HG02981 (cell line): ENCODE measurements at regions not wholly inside any gene's neighbourhood (a gene's known extent, or its start where the extent isn't known, plus 50 kb on each side); places are given as distances from the start of the nearest gene placed in this dataset.

ENCODE experiments used
- ATAC-seq: cut with Tn5 transposase; IDR thresholded peaks from one replicate; pipeline ENCODE4 v1.9.1; 2021; ENCODE audit warnings: mild to moderate bottlenecking, moderate library complexity; ENCODE audit not compliant: unreplicated experiment

DNA sequence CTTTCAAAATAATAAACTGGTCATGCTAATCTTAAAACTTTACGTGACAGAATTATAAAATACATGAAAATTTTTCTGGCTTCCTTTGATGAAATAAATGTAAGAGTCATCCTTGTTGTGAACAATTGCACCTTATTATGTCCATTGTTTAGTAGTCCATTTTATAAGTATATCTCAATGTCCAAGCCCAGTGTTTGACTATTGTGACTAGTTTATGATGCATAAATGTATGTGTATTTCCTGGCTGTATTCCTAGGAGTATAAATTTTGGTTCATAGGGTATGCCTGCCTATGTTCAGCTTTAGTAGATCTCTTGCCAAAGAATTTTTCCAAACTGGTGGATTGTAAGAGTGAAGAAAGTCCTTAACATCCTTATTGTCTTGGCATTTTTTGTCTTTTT, 2895.5 kb upstream of the PCDH20 start:
- ATAC-seq: no peak

DNA sequence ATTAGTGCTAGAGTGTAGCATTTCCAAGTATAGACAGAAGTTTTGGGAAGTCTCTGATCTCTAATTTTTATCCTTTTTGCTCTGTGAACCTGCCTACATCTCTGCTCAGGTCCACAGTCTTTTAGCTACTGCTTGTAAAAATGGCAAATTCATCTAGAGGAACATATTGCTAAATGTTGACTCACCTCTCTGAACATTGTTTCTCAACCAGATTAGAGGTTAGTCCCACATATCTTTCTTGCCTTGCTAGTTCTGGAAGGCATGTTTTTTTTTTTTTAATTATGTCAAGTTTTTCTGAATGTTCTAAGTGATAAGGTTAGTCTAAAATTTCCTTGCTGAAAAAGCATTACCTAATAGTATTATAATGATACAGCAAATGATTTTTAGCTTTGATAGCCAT, 2889.6 kb upstream of the PCDH20 start:
- ATAC-seq: no peak

DNA sequence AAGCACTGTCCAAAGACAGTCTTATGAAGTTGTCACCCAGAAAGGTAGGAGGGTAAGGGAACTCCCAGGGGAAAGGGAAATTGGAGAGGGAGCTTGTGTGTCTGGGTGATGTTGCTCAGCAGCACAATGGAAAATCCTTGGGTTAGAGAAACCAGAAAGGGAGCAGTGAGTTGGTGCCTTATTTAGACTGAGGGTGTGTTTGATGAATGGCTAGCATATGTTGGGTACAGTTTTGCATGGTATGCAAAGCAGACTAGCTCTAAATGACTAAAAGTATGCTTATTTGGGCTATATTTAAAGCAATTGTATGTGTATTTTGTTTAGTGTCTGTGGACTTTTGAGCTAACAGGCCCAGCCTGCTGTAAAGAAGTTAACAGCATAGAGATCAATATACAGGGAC, 2884.6 kb upstream of the PCDH20 start:
- ATAC-seq: no peak

DNA sequence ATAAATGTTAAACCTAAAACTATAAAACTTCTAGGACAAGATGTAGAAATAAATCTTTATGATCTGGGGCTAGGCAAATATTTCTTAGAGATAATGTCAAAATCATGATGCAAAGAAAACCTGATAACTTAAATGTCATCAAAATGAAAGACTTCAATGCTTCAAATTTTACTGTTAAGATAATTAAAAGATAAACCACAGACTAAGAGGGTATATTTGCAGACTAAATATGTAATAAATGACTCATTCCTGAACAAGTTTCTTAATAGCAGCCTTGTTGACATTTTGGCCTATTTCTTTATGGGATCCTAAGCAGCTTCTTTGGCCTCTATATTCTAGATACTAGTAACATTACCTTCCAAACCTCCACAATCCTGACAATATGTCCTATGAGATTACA, 2878.3 kb upstream of the PCDH20 start:
- no peak for ATAC-seq

DNA sequence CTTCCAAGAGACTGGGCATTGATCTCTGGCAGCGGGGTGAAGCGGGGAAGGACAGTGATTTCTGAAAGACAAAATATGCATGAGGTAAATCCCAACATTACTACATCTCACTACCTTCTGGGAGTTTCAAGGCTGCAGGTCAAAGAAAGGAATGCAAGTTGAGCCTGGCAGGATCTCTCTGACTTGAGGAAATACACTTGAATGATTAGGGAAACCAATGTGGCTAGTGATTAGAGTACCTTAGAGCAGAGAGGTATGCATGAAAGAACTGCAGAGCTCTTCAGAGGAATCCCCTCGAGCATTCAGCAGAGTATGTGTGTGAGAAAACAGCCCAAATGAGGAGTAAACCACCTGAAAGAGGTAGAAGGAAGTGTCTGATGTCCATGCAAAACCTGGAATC, 2874.1 kb upstream of the PCDH20 start:
- no peak for ATAC-seq

DNA sequence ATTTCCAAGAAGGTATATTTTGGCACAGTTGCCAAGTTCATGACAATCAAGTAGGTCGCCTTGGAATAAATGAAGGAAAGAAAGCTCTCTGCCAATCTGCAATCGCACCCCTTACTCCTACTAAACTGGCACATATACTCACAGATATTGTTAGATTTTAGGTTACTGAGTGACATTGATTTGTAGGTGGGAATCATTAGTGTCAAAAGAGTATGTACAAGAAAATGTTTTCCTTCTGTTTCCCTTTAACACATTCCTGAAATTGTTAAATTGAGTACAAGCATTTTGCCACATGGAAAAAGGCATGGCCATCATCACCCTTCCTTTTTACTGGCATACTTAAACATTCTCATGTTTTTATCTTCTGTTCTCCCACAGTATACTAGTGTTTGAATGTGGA, 2868.3 kb upstream of the PCDH20 start:
- no peak for ATAC-seq

DNA sequence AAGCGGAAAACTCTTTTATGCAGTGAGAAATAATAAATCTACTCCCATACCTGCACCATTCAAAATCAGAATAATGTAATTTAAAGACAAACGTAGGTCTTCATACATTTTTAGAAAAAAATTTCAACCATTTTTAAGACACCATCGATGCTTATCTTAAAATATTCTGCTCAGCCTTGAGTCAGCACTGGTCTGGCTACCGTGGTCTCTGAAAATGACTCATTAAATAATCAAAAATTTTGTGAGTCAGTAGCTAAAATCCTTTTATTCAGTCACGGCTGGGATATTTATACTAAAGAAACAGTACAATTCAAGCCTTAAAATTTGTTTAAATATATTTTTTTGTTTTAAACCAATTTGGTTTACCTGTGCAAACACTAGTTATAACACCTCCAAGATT, 2862.8 kb upstream of the PCDH20 start:
- ATAC-seq: no peak

DNA sequence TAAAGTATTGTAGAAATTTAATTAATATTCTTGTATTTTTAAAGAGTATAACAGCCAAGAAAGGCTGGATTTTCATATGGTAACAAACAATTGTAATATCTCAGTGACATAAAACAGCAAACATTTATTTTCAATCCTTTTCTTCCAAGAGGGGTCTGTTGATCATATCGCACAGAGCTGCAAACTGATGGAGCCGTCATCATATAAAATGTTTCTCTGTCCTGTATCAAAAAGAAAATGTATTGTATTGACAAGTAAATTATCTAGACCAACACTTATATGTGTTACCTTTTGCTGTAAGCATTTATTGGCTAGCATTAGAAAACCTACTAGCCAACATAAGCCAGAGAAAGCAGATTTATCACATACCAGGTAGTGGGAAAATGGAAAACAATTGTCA, 2861.4 kb upstream of the PCDH20 start:
- no peak for ATAC-seq

DNA sequence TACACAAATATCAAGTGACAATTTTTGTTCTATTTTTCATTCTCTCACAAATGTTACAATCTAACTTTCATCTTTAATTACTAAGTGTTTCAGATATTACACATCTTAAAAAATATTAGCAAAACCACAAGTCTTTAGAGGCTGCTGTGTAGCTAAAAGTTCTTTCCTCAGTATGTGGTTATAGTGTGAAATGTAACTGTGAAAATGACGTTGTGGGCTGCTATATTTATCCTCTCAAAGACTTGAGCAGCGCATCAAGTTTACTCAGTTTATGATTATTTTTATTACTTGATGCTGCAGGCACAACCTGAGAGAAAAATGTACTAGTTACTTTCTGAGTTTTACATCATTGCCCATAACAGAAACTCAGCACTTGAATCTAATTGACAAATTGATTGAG, 2860.6 kb upstream of the PCDH20 start:
- no peak for ATAC-seq

DNA sequence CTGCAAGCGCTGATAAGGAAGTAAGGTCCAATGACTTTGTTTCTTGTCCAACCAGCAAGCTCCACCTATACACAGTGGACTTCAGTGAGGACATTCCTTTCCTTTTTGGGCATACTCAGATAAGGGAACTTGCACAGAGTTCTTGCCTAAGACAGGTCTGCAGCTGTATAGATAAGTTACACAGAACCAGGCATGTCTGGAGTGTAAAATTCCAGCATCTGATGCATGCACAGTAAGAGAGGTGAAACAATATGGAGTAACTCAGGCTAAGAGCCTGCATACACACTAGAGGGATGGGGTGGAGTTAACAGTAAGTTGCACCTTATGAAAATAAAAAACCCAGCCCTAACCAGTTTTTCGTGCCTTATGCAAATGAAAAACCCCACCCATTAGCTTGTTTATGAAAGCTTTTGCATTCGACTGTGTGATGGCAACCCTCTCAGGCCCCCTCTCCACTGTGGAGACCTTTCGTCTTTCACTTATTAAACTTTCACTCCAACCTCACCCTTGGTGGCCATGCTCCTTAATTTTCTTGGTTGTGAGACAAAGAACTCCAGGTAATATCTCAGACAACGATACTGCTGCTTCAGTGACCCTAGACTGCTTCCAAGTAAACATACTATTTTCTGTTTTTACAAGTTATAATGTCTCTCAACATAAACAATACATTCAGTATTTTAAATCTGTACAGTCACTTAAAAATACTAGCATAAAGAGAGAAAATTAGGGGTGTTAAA, 2859.0 kb upstream of the PCDH20 start:
- no peak for ATAC-seq

DNA sequence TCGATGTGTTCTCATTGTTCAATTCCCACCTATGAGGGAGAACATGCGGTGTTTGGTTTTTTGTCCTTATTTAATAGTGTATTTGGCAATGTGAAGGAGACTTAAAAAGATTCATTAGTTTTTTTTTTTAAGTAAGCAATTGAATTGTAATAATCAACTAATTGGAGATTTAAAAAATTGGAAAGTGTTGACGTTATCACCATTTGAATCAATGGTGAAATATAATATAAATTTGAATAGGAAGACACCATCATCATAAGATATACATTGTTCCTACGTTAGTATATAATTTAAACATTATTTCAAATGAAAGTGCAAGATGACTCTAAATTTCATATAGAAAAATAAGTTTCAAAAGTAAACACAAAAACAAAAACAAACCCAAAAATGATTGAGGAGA, 2858.1 kb upstream of the PCDH20 start:
- ATAC-seq: no peak

DNA sequence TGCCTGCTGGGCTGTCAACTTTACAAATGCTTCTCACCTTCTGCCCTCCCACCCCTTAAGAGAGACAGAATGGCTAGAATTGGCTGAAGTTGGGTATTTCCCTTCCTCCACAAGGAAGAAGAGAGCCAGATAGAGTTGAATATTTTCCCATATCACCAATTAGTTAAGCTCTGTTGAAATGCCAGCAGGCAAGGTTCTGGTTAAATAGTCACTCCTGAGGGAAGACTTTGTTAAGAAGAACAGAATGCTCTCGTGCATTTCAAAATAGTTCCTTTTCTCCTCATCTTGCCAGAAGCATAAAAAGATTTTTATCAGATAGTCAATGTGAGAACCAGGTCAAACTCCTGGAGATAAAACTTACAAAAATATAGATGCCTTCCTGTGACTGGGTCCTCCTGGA, 2857.0 kb upstream of the PCDH20 start:
- ATAC-seq: no peak

DNA sequence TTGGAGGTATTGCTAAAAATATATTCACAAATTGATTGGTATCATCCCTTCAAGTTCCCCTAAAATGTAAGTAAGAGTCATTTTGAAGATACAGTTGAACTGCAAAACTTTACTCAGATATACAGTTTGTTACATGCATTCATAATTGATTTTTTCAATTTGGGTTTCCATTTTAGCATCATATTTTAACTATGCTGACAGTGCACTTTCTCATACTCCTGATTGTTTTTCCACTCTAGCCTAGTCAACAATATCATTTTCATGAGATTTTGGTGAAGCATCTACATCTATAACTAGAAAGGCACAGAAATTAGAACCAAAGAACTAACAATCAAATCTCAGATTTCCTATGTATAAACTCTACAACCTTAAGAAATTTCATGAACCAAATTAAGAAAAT, 2850.4 kb upstream of the PCDH20 start:
- no peak for ATAC-seq

DNA sequence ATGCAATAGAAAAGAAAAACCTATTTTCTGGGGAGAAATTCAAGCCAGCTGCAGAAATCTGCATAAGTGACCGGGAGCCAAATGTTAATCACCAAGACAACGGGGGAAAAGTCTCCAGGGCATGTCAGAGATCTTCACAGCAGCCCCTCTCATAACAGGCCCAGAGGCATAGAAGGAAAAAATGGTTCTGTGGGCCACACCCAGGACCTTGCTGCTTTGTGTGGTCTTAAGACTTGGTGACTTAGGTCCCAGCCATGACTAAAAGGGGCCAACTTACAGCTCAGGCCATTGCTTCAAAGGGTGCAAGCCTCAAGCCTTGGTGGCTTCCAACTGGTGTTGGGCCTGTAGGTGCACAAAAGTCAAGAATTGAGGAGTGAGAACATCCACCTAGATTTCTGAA, 2847.6 kb upstream of the PCDH20 start:
- no peak for ATAC-seq

DNA sequence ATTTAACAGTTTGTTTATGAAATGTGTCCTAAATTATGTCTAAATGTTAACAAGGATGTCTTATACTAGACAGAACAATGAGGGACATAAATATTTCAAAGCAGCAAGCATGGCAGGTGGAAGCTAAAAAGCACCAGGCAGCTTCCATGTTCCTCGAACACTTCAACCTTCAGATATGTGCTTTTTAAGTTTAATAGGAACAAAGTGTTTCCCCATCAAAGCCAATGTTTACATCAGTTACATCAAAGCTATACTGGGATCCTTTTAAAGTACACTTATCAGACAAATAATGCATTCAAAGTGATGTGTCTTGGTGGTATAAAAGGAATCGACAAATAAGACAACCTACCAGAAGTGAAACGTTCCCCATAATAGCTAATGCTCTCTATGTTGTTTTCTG, 2841.1 kb upstream of the PCDH20 start:
- no peak for ATAC-seq

DNA sequence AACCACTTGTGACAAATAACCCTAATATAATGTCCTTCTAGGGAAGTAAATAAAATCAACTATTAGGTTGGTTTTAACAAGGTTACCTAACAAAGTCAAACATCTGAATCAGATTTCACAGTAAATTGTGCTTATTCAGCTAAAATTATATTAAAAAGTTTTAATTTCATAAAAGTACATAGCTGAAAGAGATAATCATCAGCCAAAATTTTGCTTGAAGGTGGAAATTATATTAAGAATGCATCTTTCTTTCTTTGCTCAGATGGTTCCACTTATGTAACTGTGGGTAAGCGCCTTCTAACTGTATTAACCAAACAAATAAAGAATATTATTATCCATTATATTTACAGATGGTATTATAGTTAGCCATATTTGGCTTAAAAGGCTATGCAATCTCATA, 2840.3 kb upstream of the PCDH20 start:
- ATAC-seq: no peak

DNA sequence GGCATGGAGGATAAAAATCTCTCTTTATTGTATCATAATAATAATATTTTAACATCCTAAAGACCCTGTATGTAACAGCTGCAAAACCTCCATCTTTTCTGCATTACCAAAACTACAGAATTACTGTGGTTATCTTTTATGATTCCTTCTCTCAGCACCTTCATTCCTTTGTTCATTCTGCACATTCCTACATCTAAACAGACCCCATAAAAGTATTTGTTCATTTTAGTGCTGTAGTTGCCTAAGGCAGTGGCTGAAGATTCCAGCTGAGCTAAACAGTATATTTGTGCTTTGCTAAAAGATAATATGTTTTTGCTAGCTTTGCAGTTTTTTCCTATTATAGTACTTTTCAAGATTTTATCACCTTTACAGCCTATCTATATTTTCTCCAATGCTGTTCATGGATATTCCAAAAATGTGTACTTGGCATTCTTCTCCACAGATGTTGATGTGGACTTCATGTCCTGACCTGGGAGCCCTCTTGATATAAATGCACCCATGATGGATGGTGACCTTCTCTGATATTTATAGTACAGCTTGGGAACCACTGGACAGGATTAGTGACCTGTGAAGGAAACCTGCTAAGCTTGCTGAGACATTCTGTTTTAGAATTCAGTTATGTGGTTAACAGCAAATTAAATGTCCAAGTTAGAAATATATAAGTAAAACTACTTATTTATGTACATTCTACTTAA, 2832.9 kb upstream of the PCDH20 start:
- ATAC-seq: no peak

DNA sequence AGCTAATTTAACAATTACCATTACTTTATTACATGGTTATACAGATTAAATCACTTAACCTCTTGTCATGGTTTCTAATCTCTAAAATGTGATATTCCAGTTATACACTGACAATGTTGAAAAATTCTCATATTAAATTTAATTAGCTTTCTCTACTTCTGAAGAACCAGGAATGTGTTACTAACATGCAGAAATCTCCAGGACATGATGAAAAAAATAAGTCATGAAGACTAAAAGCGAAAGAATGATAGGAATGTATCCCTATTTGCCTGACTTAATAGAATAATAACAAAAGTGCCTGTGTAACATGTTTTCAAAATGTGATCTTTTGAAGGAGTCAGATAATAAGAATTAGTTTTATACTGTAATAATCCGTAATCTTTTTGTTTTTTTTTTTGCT, 2823.7 kb upstream of the PCDH20 start:
- ATAC-seq: no peak

DNA sequence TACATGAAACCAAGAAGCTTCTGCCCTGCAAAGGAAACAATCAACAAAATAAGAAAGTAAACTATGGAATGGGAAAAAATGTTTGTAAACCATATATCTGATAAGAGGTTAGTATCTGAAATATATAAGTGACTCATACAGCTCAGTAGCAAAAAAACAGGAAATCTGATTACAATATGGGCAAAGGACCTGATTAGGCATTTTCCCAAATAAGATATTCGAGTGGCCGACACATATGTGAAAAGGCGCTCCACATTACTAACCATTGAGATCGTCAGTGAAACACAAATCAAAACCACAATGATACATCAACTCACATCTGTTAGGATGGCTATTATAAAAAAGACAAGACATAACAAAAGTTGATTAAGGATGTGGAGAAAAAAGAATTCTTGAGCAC, 2818.6 kb upstream of the PCDH20 start:
- ATAC-seq: no peak

DNA sequence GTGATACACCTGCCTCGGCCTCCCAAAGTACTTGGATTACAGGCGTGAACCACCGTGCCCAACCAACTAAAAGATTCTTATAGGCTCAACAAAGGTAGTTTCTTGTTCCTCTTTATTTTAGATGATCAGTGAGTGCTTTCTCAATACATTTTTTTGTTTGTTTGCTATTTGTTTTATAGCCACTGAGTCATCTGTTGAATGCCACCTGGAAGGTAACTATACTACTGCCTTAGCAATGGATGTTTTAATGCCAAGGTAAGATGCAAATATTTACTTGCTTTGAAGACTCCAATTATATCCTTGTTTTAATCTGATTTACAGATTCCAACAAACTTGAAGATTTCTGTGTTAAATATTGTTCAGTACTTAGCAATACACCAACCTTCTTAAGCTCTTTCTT, 2807.4 kb upstream of the PCDH20 start:
- ATAC-seq: no peak

DNA sequence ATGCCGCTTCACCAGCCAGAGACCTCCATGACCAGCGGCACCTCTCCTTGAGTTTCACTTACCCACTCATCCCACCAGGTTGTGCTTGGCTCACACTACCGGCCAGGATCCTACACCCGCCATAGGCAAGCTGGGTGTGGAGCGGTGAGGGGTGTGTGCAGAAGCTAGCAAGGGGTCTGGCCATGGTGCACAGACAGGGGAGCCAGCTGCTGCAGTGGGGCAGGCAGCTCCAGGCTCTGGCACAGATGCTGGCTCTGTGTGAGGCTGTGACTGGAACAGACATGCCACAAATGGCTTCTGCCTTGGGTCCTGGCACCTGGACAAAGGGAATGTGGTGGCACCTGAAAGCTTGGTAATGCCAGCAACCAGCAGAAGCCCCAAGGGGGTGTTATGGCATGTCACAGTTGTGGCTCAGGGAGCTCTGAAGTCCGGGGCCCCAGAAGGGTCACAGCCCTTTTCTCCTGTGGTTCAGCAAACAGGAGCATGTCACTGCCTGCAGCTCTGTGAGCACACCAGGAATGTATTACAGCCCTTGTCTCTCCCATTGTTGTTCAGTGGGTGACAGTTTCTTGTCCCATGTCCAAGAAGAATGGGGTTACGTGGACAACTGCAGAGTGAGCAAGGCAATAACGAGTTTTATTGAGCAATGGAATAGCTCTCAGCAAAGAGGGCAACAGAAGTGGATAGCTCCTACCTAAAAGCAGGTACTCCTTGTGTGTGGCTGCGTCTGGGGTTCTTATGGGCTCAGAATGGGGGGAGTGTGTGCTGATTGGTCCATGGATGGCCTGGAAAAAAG, 2791.0 kb upstream of the PCDH20 start:
- no peak for ATAC-seq

DNA sequence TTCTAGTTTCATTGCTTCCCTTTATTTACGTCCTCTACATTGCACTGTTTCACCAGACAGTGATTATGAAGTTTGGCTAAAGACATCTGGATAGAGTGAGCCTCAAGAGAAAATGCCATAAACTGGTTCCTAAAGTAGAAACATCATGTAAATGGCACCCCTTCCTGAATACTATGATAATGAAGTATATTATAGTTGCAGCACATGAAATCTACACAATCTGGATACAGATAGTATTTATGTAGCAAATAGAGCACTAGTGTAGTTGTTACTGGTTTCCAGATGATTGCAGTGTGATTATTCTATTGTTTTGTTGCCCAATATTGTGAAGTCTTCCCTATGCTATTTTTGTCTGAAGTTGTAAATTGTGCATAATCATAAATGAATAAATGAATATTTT, 2786.9 kb upstream of the PCDH20 start:
- no peak for ATAC-seq
